Vagina (tissue), 2 donors: ENCODE measurements at regions not wholly inside any gene's neighbourhood (a gene's known extent, or its start where the extent isn't known, plus 50 kb on each side); places are given as distances from the start of the nearest gene placed in this dataset.

Experiments used
- CTCF ChIP-seq, 3 experiments: fragments of 450-650 bp in 2 of 3; fragments of 200-600 bp in 1 of 3; sonication (generic) in 1 of 3; IDR thresholded peaks; one replicate each; pipeline ENCODE4 v1.5.1; 2017 to 2019; ENCODE audit warnings: antibody characterized with exemption in 3 of 3, mild to moderate bottlenecking in 2 of 3, moderate library complexity in 2 of 3
- POLR2A ChIP-seq, 2 donors: fragments of 450-650 bp; IDR thresholded peaks; one replicate each; pipeline ENCODE4 v1.6.1; 2017; ENCODE audit warnings: antibody characterized with exemption in 2 of 2, mild to moderate bottlenecking in 2 of 2, moderate library complexity in 2 of 2
- POLR2AphosphoS5 ChIP-seq, 2 donors: sonication (generic); formaldehyde crosslinking; IDR thresholded peaks; one replicate each; pipeline ENCODE4 v1.9.0; 2017; ENCODE audit warnings: antibody characterized with exemption in 2 of 2, mild to moderate bottlenecking in 2 of 2, low read depth in 1 of 2; ENCODE audit not compliant: insufficient read depth in 1 of 2

GRCh38 chr3:81255463-81255862 lies 506.0 kb downstream of the GBE1 start:
- no peak for TF ChIP-seq CTCF (IDR thresholded peaks at IDR 0.05)
- no peak for TF ChIP-seq POLR2A (IDR thresholded peaks at IDR 0.05)
- no peak for TF ChIP-seq POLR2AphosphoS5 (IDR thresholded peaks at IDR 0.05; ENCODE audit: insufficient read depth in 1 of 2, low read depth in 1 of 2)
